ENCODE measurements at regions not wholly inside any gene's neighbourhood (a gene's known extent, or its start where the extent isn't known, plus 50 kb on each side); places are given as distances from the start of the nearest gene placed in this dataset.

DNA sequence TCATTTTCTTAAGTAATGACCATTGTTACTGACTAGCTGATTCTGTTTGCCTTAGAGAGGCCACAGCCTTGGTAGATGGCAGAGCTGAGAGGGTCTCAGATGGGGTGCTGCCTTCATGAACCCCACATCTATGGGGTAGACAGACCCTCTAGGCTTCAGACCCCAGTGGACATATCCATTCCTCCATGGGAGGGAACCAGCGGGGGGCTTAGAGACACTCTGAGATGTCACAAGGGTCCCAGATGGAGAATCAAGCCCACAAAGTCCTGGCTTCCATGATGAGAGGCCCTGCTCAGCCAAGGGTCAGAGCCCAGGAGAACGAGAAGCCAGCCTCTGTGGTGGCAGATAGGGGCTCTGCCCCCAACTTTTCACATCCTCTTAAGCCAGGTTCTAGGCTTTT, 408.6 kb downstream of the TCERG1L start:
- TF ChIP-seq CTCF (IDR thresholded peaks at IDR 0.05) (no peak), POLR2A (IDR thresholded peaks at IDR 0.05) (no peak), EP300 (IDR thresholded peaks at IDR 0.05) (no peak)
